ENCODE measurements at regions not wholly inside any gene's neighbourhood (a gene's known extent, or its start where the extent isn't known, plus 50 kb on each side); places are given as distances from the start of the nearest gene placed in this dataset.

GRCh38 chr19:31981545-31981944 lies 363.9 kb upstream of the ZNF507 start:
- DNase-seq (ENCODE audit: low read depth), result no peak

GRCh38 chr19:31983647-31984046 lies 361.8 kb upstream of the ZNF507 start:
- no peak for DNase-seq (ENCODE audit: low read depth)

GRCh38 chr19:31985001-31985605 lies 360.3 kb upstream of the ZNF507 start:
- DNase-seq (ENCODE audit: low read depth), result no peak

GRCh38 chr19:31986951-31987350 lies 358.5 kb upstream of the ZNF507 start:
- DNase-seq (ENCODE audit: low read depth), result no peak

- DNase-seq (ENCODE audit: low read depth), result no peak
These were observed 357.2 kb upstream of the ZNF507 start for GRCh38 chr19:31988256-31988655.

- DNase-seq (ENCODE audit: low read depth), result no peak
These were observed 353.3 kb upstream of the ZNF507 start for GRCh38 chr19:31991984-31992655.

- DNase-seq (ENCODE audit: low read depth), result no peak
These were observed 352.7 kb upstream of the ZNF507 start for GRCh38 chr19:31992750-31993149.

GRCh38 chr19:31995546-31995945 lies 349.9 kb upstream of the ZNF507 start:
- no peak for DNase-seq (ENCODE audit: low read depth)

- DNase-seq (ENCODE audit: low read depth), result no peak
These were observed 335.3 kb upstream of the ZNF507 start for GRCh38 chr19:32010071-32010470.

- no peak for DNase-seq (ENCODE audit: low read depth)
These were observed 333.2 kb upstream of the ZNF507 start for GRCh38 chr19:32012206-32012605.

GRCh38 chr19:32012886-32013631 lies 332.4 kb upstream of the ZNF507 start:
- DNase-seq (ENCODE audit: low read depth), result no peak

- DNase-seq (ENCODE audit: low read depth), result no peak
These were observed 328.0 kb upstream of the ZNF507 start for GRCh38 chr19:32017176-32017953.

GRCh38 chr19:32018014-32018413 lies 327.4 kb upstream of the ZNF507 start:
- no peak for DNase-seq (ENCODE audit: low read depth)

GRCh38 chr19:32020538-32020937 lies 324.9 kb upstream of the ZNF507 start:
- DNase-seq (ENCODE audit: low read depth), result no peak

- DNase-seq (ENCODE audit: low read depth), result no peak
These were observed 323.3 kb upstream of the ZNF507 start for GRCh38 chr19:32022044-32022640.

- DNase-seq (ENCODE audit: low read depth), result no peak
These were observed 322.5 kb upstream of the ZNF507 start for GRCh38 chr19:32022731-32023563.

- DNase-seq (ENCODE audit: low read depth), result no peak
These were observed 321.9 kb upstream of the ZNF507 start for GRCh38 chr19:32023564-32023832.

GRCh38 chr19:32029235-32029634 lies 316.2 kb upstream of the ZNF507 start:
- DNase-seq (ENCODE audit: low read depth), result no peak

GRCh38 chr19:32032561-32032960 lies 312.8 kb upstream of the ZNF507 start:
- no peak for DNase-seq (ENCODE audit: low read depth)

GRCh38 chr19:32035626-32036025 lies 309.8 kb upstream of the ZNF507 start:
- DNase-seq (ENCODE audit: low read depth), result no peak
